ENCODE measurements at regions not wholly inside any gene's neighbourhood (a gene's known extent, or its start where the extent isn't known, plus 50 kb on each side); places are given as distances from the start of the nearest gene placed in this dataset.
"Not testable (repeated sequence)": the region's sequence is repeated elsewhere in the genome, so short reads cannot be mapped to it uniquely, and the experiment has no call there.

DNA sequence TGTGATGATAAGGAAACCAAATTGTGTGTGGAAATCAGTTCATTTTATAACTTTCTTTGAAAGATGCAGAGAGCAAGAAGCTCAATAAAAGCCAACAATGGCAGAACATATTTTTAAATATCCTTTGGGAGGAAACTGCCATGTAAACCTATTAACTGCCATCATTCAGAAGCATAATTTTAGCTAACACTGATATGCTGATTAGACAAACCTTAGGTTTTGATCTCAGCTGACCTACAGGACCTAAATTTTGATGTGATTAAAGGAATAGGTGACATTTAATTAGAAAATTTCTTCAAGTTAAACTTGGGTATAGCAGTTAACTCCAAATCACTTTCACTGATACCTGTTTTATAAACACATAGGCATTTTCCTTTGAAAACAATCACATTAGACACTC lies 187.1 kb downstream of the TFAP2B start:
- ChIA-PET CTCF (no interaction called here), POLR2A (no interaction called here)
- Mint-ChIP-seq H3K9me3 (peaks cover 10% of the 10 kb centered on the region), H3K27ac (no peak overlapping the region), H3K4me3 (no peak overlapping the region), H3K4me1 (ENCODE audit: low read depth) (no peaks in the 10 kb centered on the region), H3K27me3 (no peaks in the 10 kb centered on the region), H3K36me3 (ENCODE audit: low read depth) (no peaks in the 10 kb centered on the region)
- H3K4me1 ChIP-seq (ENCODE audit: insufficient read depth, low read length): no peaks in the 10 kb centered on the region
- intact Hi-C loops (cut with DNase I, micrococcal nuclease): no loop called here
- ATAC-seq (ENCODE audit: poor library complexity) (no peak), DNase-seq (no peak)
- no peak overlapping the region for H3K4me3 ChIP-seq (ENCODE audit: low read length)
- H3K27ac ChIP-seq (ENCODE audit: low read depth in 1 of 2, low read length in 2 of 2): no peak overlapping the region
- no peaks in the 10 kb centered on the region for H3K36me3 ChIP-seq (ENCODE audit: insufficient read depth, low read length)
- TF ChIP-seq, protein P1, sequence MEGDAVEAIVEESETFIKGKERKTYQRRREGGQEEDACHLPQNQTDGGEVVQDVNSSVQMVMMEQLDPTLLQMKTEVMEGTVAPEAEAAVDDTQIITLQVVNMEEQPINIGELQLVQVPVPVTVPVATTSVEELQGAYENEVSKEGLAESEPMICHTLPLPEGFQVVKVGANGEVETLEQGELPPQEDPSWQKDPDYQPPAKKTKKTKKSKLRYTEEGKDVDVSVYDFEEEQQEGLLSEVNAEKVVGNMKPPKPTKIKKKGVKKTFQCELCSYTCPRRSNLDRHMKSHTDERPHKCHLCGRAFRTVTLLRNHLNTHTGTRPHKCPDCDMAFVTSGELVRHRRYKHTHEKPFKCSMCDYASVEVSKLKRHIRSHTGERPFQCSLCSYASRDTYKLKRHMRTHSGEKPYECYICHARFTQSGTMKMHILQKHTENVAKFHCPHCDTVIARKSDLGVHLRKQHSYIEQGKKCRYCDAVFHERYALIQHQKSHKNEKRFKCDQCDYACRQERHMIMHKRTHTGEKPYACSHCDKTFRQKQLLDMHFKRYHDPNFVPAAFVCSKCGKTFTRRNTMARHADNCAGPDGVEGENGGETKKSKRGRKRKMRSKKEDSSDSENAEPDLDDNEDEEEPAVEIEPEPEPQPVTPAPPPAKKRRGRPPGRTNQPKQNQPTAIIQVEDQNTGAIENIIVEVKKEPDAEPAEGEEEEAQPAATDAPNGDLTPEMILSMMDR (IDR thresholded peaks at IDR 0.05): no peak
- H3K9me3 ChIP-seq (ENCODE audit: control insufficient read depth in 1 of 2, insufficient read depth in 1 of 2, low read length in 2 of 2): no peaks in the 10 kb centered on the region
- no peaks in the 10 kb centered on the region for H3K27me3 ChIP-seq (ENCODE audit: control insufficient read depth in 1 of 2, insufficient read depth in 2 of 2, low read length in 2 of 2)

- TF ChIP-seq, protein P1 (IDR thresholded peaks at IDR 0.05): no peak
- POLR2A ChIA-PET: no interaction called here
- no peak overlapping the region for H3K27ac ChIP-seq (ENCODE audit: low read depth in 1 of 2, low read length in 2 of 2)
Measured at GRCh38 chr6:51007237-51007636, 188.6 kb downstream of the TFAP2B start.

DNA sequence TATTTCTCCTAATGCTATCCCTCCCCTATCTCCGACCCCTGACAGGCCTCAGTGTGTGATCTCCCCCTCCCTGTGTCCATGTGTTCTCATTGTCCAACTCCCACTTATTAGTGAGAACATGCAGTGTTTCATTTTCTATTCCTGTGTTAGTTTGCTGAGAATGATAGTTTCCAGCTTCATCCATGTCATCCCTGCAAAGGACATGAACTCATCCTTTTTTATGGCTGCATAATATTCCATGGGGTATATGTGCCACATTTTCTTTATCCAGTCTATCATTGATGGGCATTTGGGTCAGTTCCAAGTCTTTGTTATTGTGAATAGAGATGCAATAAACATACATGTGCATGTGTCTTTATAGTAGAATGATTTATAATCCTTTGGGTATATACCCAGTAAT lies 190.0 kb downstream of the TFAP2B start:
- H3K4me3 ChIP-seq (ENCODE audit: low read length); intact Hi-C loops (cut with DNase I, micrococcal nuclease); H3K27ac Mint-ChIP-seq; CTCF ChIA-PET; H3K4me1 Mint-ChIP-seq (ENCODE audit: low read depth); H3K27me3 Mint-ChIP-seq; POLR2A ChIA-PET; H3K36me3 Mint-ChIP-seq (ENCODE audit: low read depth); H3K36me3 ChIP-seq (ENCODE audit: insufficient read depth, low read length); H3K4me3 Mint-ChIP-seq; H3K4me1 ChIP-seq (ENCODE audit: insufficient read depth, low read length); DNase-seq; H3K9me3 ChIP-seq (ENCODE audit: control insufficient read depth in 1 of 2, insufficient read depth in 1 of 2, low read length in 2 of 2); H3K27me3 ChIP-seq (ENCODE audit: control insufficient read depth in 1 of 2, insufficient read depth in 2 of 2, low read length in 2 of 2); ATAC-seq (ENCODE audit: poor library complexity); H3K27ac ChIP-seq (ENCODE audit: low read depth in 1 of 2, low read length in 2 of 2): not testable (repeated sequence)
- peaks cover 10% of the 10 kb centered on the region for H3K9me3 Mint-ChIP-seq

More at GRCh38 chr6:51007237-51007636, 188.6 kb downstream of the TFAP2B start:
- intact Hi-C loops (cut with DNase I, micrococcal nuclease): no loop called here
- Mint-ChIP-seq H3K4me3 (no peak overlapping the region), H3K27me3 (no peaks in the 10 kb centered on the region), H3K27ac (no peak overlapping the region), H3K9me3 (peaks cover 11% of the 10 kb centered on the region), H3K36me3 (ENCODE audit: low read depth) (no peaks in the 10 kb centered on the region), H3K4me1 (ENCODE audit: low read depth) (no peaks in the 10 kb centered on the region)
- no peak for DNase-seq
- CTCF ChIA-PET: no interaction called here
- Histone ChIP-seq H3K4me1 (ENCODE audit: insufficient read depth, low read length) (no peaks in the 10 kb centered on the region), H3K4me3 (ENCODE audit: low read length) (no peak overlapping the region), H3K9me3 (ENCODE audit: control insufficient read depth in 1 of 2, insufficient read depth in 1 of 2, low read length in 2 of 2) (no peaks in the 10 kb centered on the region), H3K27me3 (ENCODE audit: control insufficient read depth in 1 of 2, insufficient read depth in 2 of 2, low read length in 2 of 2) (no peaks in the 10 kb centered on the region), H3K36me3 (ENCODE audit: insufficient read depth, low read length) (no peaks in the 10 kb centered on the region)
- no peak for ATAC-seq (ENCODE audit: poor library complexity)

GRCh38 chr6:51013376-51013775 lies 194.7 kb downstream of the TFAP2B start:
- peaks cover 8% of the 10 kb centered on the region for H3K9me3 Mint-ChIP-seq
- CTCF ChIA-PET: no interaction called here

More at GRCh38 chr6:51013376-51013775, 194.7 kb downstream of the TFAP2B start:
- TF ChIP-seq, protein P1 (IDR thresholded peaks at IDR 0.05): no peak
- no peaks in the 10 kb centered on the region for H3K36me3 ChIP-seq (ENCODE audit: insufficient read depth, low read length)
- no peaks in the 10 kb centered on the region for H3K4me1 ChIP-seq (ENCODE audit: insufficient read depth, low read length)
- Mint-ChIP-seq H3K27me3 (no peaks in the 10 kb centered on the region), H3K36me3 (ENCODE audit: low read depth) (no peaks in the 10 kb centered on the region), H3K27ac (no peak overlapping the region), H3K4me1 (ENCODE audit: low read depth) (no peaks in the 10 kb centered on the region), H3K4me3 (no peak overlapping the region)
- DNase-seq (no peak), ATAC-seq (ENCODE audit: poor library complexity) (no peak)
- H3K27ac ChIP-seq (ENCODE audit: low read depth in 1 of 2, low read length in 2 of 2): no peak overlapping the region
- H3K27me3 ChIP-seq (ENCODE audit: control insufficient read depth in 1 of 2, insufficient read depth in 2 of 2, low read length in 2 of 2): no peaks in the 10 kb centered on the region
- POLR2A ChIA-PET: no interaction called here
- H3K9me3 ChIP-seq (ENCODE audit: control insufficient read depth in 1 of 2, insufficient read depth in 1 of 2, low read length in 2 of 2): peaks cover 0 to 4% of the 10 kb centered on the region in 2 experiments
- intact Hi-C loops (cut with DNase I, micrococcal nuclease): no loop called here
- no peak overlapping the region for H3K4me3 ChIP-seq (ENCODE audit: low read length)

All from CD4-positive, alpha-beta T cell (primary cell).